DMS 273 (cell line): ENCODE measurements at regions not wholly inside any gene's neighbourhood (a gene's known extent, or its start where the extent isn't known, plus 50 kb on each side); places are given as distances from the start of the nearest gene placed in this dataset.

Experiments used
- DNase-seq: peaks from one replicate; lab custom pipeline; 2025; ENCODE audit not compliant: unreplicated experiment; lab: John Stamatoyannopoulos, UW

DNA sequence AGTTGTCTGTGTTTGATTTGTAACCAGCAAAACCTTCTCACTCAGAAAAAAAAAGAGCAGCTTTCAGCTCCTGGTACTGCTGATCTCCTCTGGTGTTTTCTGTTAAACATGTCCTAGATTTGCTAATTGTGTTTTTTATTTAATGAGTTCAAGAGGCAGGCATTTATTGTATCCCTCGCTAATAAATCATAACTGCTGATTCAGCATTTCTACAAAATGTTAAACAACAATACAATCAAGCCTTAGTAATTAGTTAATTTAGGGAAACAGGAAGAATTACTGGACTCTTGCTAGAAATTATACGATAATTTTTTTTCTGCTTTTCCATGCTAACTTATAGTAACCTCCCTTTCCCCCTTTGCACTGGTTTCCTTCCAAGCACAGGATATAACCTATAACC lies 66.8 kb upstream of the NRP1 start:
- DNase-seq, result no peak

DNA sequence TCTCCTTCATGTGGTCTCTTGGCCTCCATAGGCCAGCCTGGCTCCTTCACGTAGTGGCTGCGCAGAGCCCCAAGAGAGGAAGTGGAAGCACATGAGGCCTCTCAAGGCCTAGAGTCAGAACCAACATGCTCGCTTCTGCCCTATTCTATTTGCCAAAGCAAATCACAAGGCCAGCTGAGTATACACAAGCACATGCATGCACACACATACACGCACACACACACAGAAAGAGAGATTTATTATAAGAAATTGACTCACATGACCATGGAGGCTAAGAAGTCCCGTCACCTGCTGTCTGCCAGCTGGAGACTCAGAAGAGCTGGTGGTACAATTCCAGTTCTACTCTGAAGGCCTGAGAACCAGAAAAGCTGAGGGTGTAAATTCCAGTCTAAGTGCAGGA lies 64.3 kb upstream of the NRP1 start:
- no peak for DNase-seq

DNA sequence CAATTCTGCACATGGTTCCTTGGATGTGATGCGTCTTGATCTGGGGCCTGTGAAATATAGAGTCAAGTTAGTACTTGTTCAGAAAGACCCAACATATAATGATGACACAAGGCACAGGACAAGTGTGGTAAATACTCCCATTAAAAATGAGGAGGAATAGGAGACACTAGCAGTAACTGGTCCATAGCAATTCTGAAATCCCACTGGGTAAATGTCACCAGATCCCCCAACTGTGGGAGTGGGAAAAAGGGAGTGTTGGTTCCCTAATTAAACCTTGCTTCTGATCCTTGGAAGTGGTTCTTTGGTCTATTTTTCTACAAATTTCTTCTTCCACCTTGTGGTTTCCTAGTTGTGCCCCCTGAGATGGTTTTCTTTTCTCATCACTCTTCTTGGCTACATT lies 62.5 kb upstream of the NRP1 start:
- DNase-seq, result no peak

DNA sequence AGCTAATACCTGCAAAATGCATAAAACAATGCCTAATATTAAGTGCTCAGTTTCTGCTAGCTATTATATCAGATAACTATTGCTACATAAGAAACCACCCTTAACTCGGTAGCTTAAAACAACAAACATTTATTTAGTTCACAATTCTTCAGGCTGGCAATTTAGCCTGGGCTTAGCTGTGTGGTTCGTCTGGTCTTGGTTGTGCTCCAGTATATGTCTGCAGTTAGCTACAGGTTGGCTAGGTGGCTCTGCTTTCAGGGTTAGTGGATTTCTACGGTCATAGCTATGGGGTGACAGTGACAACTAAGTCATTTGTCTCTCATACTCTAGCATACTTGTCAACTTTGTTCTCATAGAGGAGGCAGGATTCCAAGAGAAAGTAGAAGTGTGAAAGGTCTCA lies 61.8 kb upstream of the NRP1 start:
- DNase-seq, result no peak

DNA sequence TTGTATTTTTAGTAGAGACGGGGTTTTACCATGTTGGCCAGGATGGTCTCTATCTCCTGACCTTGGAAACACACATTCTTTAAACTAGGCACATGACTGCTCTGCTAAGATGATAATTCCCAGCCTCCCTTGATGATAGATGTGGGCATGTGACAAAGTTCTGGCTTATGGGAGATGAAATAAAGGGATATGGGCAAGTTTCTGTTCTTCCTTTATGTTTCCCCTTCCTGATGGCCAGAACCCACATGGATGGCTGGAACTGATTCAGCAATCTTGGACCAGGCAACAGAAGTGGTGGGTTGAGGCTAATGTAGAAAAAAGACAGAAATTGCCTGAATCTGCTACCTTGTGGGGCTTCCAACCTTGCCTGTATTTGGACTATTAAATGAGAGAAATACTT lies 60.7 kb upstream of the NRP1 start:
- no peak for DNase-seq

DNA sequence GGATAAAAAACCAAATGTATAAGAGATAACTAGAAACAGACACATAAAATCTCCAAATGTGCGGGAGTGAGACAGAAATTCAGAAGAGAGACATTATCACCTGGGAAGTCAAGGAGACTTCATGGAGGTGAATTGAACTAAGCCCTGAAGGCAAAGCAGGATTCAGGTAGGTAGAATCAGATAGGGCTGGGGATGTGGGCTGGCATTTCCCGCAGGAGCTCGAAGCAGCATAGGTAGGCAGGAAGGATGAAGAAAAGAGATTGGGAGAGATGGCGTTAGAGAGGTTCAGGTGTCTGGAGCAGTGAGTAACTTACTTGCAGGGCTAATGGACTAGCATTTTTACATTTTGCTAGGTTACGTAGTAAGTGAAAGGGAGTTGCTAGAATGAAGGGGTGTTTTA lies 58.2 kb upstream of the NRP1 start:
- DNase-seq, result no peak

DNA sequence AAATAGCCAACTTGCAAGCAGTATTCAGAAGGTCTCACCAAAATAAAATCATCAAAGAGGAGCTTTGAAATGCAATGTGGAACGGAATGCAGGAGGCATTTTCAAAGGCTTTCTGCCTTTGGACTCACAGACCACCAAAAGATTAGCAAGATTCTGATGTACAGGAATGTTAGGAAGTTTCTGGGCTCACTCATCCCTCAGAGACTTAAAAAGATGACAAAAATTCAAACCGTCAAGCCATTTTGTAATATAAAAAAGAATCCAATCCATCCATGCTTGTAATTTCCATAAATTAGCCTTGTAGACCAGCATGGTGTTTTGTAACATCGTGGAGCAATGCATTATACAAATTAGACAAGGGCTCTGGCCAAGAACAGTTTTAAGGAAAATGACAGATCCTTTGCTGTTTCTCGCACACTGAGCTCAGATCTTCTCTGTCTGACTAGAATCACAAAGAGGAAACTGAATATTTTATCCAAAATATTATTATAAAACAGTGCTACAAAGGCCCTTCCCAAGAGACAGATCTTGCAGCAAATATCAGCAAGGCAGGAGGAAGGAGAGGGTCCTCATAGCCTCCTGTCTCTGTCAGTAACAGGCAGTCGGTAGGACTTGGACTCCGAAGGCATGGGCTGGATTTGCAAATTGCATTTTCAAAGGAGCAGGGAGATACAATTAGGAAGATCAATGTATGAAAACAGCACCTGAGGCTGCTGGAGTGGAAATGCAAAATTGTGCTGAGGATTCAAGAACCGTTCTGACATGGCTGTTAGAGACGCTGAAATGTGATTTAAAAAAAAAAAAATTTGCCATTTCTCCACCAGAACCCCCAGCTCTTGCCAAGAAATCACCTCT lies 57.4 kb upstream of the NRP1 start:
- DNase-seq, result no peak

DNA sequence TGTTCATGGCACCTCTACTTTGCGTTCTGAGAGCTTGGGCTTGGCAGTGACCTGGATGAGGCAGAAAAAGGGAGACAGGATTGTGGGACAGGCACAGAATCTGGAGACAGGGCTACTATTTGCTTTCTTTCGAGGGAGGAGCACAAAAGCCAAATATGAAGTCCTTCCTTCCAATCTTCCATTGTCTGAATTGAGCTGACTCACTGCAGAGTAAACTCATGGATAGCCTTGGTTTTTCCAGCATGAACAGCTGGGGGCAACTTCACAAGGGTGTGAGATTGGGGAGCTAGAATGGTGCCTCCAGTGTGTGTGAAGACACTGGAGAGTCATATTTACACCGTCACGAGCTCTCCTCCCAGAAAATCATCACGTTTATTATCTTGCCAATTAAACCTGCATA lies 55.6 kb upstream of the NRP1 start:
- no peak for DNase-seq

DNA sequence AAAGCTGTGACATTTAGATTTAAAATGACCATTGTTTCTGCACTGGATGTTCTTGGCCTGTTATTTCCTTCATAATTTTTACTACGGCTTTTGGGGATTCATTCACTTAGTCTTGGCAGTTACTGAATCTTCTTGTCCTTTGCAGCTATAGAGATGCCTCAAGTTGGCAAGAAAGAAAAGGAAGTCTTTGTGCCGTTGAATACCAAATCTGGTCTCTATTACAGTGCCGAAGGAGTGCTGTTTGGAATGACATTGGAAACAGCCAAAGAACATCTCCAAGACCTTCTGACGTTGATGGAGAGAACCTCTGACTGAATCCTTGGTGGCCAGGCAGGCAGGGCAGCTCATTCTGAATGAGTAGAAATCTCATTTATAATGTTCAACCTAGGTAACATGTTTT lies 54.3 kb upstream of the NRP1 start:
- no peak for DNase-seq

DNA sequence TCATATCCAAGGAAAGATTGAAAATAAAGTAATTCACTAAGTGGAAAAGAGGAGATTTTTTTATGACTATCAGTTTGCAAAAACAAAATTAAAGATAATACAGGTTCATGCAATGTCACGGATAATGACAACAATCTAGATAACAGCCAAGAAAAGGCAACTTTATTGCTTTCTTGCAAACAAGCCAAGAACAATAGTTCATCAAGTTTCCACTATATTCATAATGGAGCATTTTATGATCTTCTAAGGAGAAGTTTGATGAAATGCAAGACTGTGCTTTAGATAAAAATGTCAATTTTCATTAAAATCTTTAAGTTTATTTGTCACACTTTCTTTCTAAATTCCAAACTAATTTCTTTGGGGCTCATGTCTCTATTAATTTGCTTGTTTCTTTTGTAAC lies 53.9 kb upstream of the NRP1 start:
- no peak for DNase-seq

DNA sequence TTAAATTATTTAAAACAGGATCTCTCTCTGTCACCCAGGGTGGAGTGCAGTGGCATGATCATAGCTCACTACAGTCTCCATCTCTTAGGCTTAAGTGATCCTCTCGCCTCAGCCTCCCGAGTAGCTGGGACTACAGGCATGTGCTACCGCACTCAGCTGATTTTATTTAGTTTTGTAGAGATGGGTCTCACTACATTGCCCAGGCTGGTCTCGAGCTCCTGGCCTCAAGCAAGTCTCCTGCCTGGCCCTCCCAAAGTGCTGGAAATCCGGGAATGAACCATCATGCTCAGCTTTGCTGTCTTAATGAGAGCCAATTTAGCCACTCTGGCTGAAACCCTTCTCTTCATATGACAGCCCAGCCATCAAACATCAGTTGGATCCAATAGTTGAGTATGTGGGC lies 53.3 kb upstream of the NRP1 start:
- no peak for DNase-seq

DNA sequence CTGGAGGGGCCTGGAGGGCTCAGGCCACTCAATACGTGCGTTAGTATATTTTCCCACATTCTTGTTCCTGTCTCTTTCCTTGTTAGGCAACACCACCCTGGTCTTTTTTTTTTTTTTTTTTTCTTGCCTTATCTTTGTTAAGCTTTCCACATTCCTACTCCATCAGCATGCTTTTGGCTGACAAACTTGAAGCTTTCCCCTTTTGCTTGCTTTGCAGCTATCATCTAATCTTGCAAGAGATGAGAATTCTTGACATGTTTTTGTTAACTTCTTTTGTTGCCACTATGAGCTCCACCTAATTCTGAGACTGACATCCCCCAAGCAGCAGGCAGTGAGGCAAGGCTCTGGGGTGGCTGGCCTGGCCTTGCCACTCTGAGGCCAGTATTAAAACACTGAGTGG lies 52.5 kb upstream of the NRP1 start:
- no peak for DNase-seq

DNA sequence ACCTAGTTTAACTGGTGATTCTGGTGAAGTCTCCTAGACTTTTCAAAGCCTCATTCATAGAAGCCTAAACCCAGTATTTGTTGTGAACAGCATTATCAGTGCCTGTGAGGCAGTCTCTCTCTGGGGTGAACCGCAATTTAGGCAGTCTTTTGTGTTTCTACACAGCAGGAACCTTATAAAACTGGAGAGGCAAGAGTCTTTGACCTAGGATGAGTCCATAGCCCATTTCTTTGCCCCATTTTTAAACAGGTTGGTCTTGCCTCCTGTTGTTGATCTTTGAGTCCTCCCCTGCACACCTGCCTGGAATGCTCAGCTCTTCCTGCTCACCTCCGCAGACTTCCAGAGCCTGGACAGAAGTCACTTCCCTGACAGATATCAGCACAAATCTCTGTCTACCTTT lies 51.2 kb upstream of the NRP1 start:
- no peak for DNase-seq

DNA sequence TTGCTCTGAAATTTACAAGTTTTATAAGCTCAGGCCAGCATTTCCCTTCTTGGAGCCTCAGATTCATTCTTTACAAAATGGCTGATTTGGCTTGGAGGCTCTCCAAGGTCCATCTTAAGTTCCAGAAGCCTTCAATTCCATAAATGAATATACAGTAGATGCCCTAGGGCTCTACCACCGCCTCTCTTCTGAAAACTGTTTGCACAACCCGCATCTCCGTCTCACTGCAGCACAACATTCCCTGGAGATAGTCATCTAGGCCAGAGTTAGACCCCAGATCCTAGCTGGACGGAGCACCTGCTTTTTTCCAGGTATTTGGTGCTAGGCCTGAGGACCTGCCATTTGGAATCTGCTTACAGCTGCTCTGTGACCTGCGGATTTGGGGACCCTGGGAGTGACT lies 50.5 kb upstream of the NRP1 start:
- no peak for DNase-seq
